ENCODE measurements at regions not wholly inside any gene's neighbourhood (a gene's known extent, or its start where the extent isn't known, plus 50 kb on each side); places are given as distances from the start of the nearest gene placed in this dataset.

- TF ChIP-seq POLR2A (IDR thresholded peaks at IDR 0.05), result no peak
- TF ChIP-seq CTCF (IDR thresholded peaks at IDR 0.05), result peak; percentile 8 to 49 (median 30)
- Histone ChIP-seq H3K27ac (no peak overlapping the region), H3K4me1 (replicated peaks in 1 of 2) (no peaks in the 10 kb centered on the region), H3K27me3 (no peaks in the 10 kb centered on the region), H3K4me3 (no peak overlapping the region), H3K36me3 (replicated peaks in 1 of 2) (no peaks in the 10 kb centered on the region), H3K9me3 (replicated peaks in 1 of 3) (no peaks in the 10 kb centered on the region)
- WGBS, 4 donors, result 43 to 60% (median 52%) methylated on average over 2 of the region's 2 CpGs
- intact Hi-C loops (cut with DNase I), result no loop called here
- peak; percentile 8 to 55 (median 17) for DNase-seq
Measured at GRCh38 chr2:147045113-147045512, 799.7 kb upstream of the ACVR2A start.

GRCh38 chr2:147041121-147041494 lies 803.7 kb upstream of the ACVR2A start:
- no peak overlapping the region for H3K27ac ChIP-seq
- intact Hi-C loops (cut with DNase I), result no loop called here
- H3K36me3 ChIP-seq (replicated peaks in 1 of 2), result no peaks in the 10 kb centered on the region
- no peaks in the 10 kb centered on the region for H3K4me1 ChIP-seq (replicated peaks in 1 of 2)
- no peaks in the 10 kb centered on the region for H3K27me3 ChIP-seq
- no peak overlapping the region for H3K4me3 ChIP-seq
- 50 to 79% (median 74%) methylated on average over 1 of the region's 1 CpG for WGBS, 4 donors
- DNase-seq, result no peak
- TF ChIP-seq CTCF (IDR thresholded peaks at IDR 0.05) (no peak), POLR2A (IDR thresholded peaks at IDR 0.05) (no peak)
- H3K9me3 ChIP-seq (replicated peaks in 1 of 3), result no peaks in the 10 kb centered on the region

- TF ChIP-seq CTCF (IDR thresholded peaks at IDR 0.05) (no peak), POLR2A (IDR thresholded peaks at IDR 0.05) (no peak)
- 44 to 66% (median 55%) methylated on average over 1 of the region's 1 CpG for WGBS, 4 donors
- no peaks in the 10 kb centered on the region for H3K4me1 ChIP-seq (replicated peaks in 1 of 2)
- intact Hi-C loops (cut with DNase I), result no loop called here
- no peaks in the 10 kb centered on the region for H3K36me3 ChIP-seq (replicated peaks in 1 of 2)
- no peaks in the 10 kb centered on the region for H3K9me3 ChIP-seq (replicated peaks in 1 of 3)
- no peak overlapping the region for H3K4me3 ChIP-seq
- no peak overlapping the region for H3K27ac ChIP-seq
- no peak for DNase-seq
- no peaks in the 10 kb centered on the region for H3K27me3 ChIP-seq
Measured at GRCh38 chr2:147040298-147041120, 804.3 kb upstream of the ACVR2A start.

DNA sequence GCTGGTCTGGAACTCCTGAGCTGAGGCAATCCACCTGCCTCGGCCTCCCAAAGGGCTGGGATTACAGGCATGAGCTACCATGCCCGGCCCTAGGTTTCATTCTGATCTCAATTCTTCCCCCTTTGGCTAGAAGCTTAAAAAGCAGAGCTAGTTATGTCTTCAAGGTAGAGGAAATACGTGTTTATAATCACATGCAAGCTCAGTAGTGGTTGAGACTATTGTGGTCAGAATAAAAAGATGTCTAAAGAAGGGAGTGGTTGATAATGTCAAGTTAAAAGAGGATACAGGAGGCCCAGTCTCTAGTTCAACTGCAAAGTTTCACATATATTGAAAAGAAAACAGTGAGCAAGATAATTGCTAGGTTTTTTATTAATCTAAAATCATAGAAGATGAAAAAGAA lies 807.8 kb upstream of the ACVR2A start:
- intact Hi-C loops (cut with DNase I), result no loop called here
- no peak for DNase-seq
- Histone ChIP-seq H3K27ac (no peak overlapping the region), H3K36me3 (replicated peaks in 1 of 2) (no peaks in the 10 kb centered on the region), H3K4me3 (no peak overlapping the region), H3K4me1 (replicated peaks in 1 of 2) (no peaks in the 10 kb centered on the region), H3K27me3 (no peaks in the 10 kb centered on the region), H3K9me3 (replicated peaks in 1 of 3) (no peaks in the 10 kb centered on the region)
- TF ChIP-seq CTCF (IDR thresholded peaks at IDR 0.05) (no peak), POLR2A (IDR thresholded peaks at IDR 0.05) (no peak)
- 72 to 86% (median 78%) methylated on average over 3 of the region's 3 CpGs for WGBS, 4 donors
